C4-2B (cell line): ENCODE measurements at regions not wholly inside any gene's neighbourhood (a gene's known extent, or its start where the extent isn't known, plus 50 kb on each side); places are given as distances from the start of the nearest gene placed in this dataset.

Source experiments
- CTCF ChIP-seq: fragments of 450-650 bp; conservative IDR thresholded peaks from 2 replicates; pipeline ENCODE4 v1.5.1; 2017; ENCODE audit warnings: mild to moderate bottlenecking
- ZFX ChIP-seq: fragments of 450-650 bp; IDR thresholded peaks from 2 replicates; pipeline ENCODE4 v1.6.1; 2017

- TF ChIP-seq CTCF = no peak
- TF ChIP-seq ZFX = no peak
Measured at GRCh38 chr22:48640890-48641841, 1186.5 kb downstream of the BRD1 start.
